GM23338 (cell line): ENCODE measurements at regions not wholly inside any gene's neighbourhood (a gene's known extent, or its start where the extent isn't known, plus 50 kb on each side); places are given as distances from the start of the nearest gene placed in this dataset.

Experiments
- CREB1 ChIP-seq: fragments of 250-450 bp; sonication (Bioruptor Pico); IDR thresholded peaks from 2 replicates; pipeline ENCODE4 v1.5.0; 2020; ENCODE audit warnings: low read depth, mild to moderate bottlenecking, moderate library complexity
- EZH2 ChIP-seq: fragments of 200-600 bp; sonication (generic); IDR thresholded peaks from one replicate; pipeline ENCODE4 v1.8.0; 2017; ENCODE audit warnings: antibody characterized with exemption, mild to moderate bottlenecking, low read depth; ENCODE audit not compliant: unreplicated experiment
- EZH2phosphoT487 ChIP-seq: fragments of 200-600 bp; sonication (generic); IDR thresholded peaks from one replicate; pipeline ENCODE4 v1.8.1; 2018; ENCODE audit warnings: antibody characterized with exemption; ENCODE audit not compliant: unreplicated experiment
- JUNB ChIP-seq: IDR thresholded peaks from one replicate; pipeline ENCODE4 v1.6.1; 2016; ENCODE audit warnings: antibody characterized with exemption; ENCODE audit not compliant: unreplicated experiment
- NANOG ChIP-seq: IDR thresholded peaks from 2 replicates; pipeline ENCODE4 v1.6.1; 2016; ENCODE audit warnings: antibody characterized with exemption, borderline replicate concordance
- POLR2AphosphoS5 ChIP-seq: IDR thresholded peaks from 2 replicates; pipeline ENCODE4 v1.6.1; 2016; ENCODE audit warnings: antibody characterized with exemption, low read depth
- STAT1 ChIP-seq: IDR thresholded peaks from one replicate; pipeline ENCODE4 v1.6.1; 2016; ENCODE audit warnings: antibody characterized with exemption; ENCODE audit not compliant: unreplicated experiment
- ZNF114 ChIP-seq: fragments of 250-450 bp; sonication (Bioruptor Pico); IDR thresholded peaks from 2 replicates; pipeline ENCODE4 v1.5.0; 2020; ENCODE audit warnings: mild to moderate bottlenecking, moderate library complexity
- ZNF331 ChIP-seq: fragments of 250-450 bp; sonication (Bioruptor Pico); IDR thresholded peaks from 2 replicates; pipeline ENCODE4 v1.5.0; 2020; ENCODE audit warnings: low read depth, mild to moderate bottlenecking, moderate library complexity
- TF ChIP-seq, protein P1 (sequence below), 2 experiments: fragments of 200-600 bp in 1 of 2; sonication (generic) in 1 of 2; conservative IDR thresholded peaks; 2 replicates each; pipeline versions ENCODE4 v1.5.1 to v1.6.1; 2016 to 2017; ENCODE audit warnings: antibody characterized with exemption in 2 of 2, low read depth in 2 of 2, mild to moderate bottlenecking in 2 of 2, moderate library complexity in 1 of 2
- TF ChIP-seq, protein P2 (sequence below): IDR thresholded peaks from one replicate; pipeline ENCODE4 v1.6.1; 2018; ENCODE audit warnings: antibody characterized with exemption; ENCODE audit not compliant: unreplicated experiment
- TF ChIP-seq, protein P3 (sequence below): IDR thresholded peaks from 2 replicates; pipeline ENCODE4 v1.6.1; 2016; ENCODE audit warnings: antibody characterized with exemption
- TF ChIP-seq, protein P4 (sequence below): fragments of 250-450 bp; sonication (Bioruptor Pico); IDR thresholded peaks from 2 replicates; pipeline ENCODE4 v1.5.0; 2020; ENCODE audit warnings: mild to moderate bottlenecking, moderate library complexity

DNA sequence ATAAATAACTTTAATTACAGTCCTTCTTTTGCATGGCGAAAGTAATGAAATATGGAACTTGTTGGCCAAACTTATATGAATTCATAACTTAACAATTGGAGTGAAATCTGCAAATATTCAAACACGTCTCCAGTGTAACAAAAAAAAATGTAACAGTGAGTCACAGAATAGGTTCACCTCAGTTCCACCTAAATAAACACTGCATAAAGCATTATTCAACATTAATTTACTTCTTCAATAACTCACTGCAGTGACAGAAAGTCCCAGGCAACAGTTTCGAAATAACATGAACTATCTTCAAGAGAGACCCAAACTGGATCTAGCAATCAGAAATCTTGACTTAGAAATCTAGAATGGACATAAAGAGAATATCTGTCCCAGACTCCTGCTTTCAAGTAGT lies 75.6 kb downstream of the GMNC start:
- TF ChIP-seq, protein P1, sequence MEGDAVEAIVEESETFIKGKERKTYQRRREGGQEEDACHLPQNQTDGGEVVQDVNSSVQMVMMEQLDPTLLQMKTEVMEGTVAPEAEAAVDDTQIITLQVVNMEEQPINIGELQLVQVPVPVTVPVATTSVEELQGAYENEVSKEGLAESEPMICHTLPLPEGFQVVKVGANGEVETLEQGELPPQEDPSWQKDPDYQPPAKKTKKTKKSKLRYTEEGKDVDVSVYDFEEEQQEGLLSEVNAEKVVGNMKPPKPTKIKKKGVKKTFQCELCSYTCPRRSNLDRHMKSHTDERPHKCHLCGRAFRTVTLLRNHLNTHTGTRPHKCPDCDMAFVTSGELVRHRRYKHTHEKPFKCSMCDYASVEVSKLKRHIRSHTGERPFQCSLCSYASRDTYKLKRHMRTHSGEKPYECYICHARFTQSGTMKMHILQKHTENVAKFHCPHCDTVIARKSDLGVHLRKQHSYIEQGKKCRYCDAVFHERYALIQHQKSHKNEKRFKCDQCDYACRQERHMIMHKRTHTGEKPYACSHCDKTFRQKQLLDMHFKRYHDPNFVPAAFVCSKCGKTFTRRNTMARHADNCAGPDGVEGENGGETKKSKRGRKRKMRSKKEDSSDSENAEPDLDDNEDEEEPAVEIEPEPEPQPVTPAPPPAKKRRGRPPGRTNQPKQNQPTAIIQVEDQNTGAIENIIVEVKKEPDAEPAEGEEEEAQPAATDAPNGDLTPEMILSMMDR (conservative IDR thresholded peaks at IDR 0.05; ENCODE audit: low read depth in 2 of 2), result no peak
- TF ChIP-seq, protein P2, sequence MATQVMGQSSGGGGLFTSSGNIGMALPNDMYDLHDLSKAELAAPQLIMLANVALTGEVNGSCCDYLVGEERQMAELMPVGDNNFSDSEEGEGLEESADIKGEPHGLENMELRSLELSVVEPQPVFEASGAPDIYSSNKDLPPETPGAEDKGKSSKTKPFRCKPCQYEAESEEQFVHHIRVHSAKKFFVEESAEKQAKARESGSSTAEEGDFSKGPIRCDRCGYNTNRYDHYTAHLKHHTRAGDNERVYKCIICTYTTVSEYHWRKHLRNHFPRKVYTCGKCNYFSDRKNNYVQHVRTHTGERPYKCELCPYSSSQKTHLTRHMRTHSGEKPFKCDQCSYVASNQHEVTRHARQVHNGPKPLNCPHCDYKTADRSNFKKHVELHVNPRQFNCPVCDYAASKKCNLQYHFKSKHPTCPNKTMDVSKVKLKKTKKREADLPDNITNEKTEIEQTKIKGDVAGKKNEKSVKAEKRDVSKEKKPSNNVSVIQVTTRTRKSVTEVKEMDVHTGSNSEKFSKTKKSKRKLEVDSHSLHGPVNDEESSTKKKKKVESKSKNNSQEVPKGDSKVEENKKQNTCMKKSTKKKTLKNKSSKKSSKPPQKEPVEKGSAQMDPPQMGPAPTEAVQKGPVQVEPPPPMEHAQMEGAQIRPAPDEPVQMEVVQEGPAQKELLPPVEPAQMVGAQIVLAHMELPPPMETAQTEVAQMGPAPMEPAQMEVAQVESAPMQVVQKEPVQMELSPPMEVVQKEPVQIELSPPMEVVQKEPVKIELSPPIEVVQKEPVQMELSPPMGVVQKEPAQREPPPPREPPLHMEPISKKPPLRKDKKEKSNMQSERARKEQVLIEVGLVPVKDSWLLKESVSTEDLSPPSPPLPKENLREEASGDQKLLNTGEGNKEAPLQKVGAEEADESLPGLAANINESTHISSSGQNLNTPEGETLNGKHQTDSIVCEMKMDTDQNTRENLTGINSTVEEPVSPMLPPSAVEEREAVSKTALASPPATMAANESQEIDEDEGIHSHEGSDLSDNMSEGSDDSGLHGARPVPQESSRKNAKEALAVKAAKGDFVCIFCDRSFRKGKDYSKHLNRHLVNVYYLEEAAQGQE, result no peak
- no peak for TF ChIP-seq POLR2AphosphoS5
- no peak for TF ChIP-seq JUNB
- no peak for TF ChIP-seq EZH2
- no peak for TF ChIP-seq EZH2phosphoT487
- TF ChIP-seq, protein P3, sequence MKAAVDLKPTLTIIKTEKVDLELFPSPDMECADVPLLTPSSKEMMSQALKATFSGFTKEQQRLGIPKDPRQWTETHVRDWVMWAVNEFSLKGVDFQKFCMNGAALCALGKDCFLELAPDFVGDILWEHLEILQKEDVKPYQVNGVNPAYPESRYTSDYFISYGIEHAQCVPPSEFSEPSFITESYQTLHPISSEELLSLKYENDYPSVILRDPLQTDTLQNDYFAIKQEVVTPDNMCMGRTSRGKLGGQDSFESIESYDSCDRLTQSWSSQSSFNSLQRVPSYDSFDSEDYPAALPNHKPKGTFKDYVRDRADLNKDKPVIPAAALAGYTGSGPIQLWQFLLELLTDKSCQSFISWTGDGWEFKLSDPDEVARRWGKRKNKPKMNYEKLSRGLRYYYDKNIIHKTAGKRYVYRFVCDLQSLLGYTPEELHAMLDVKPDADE, result no peak
- TF ChIP-seq NANOG, result no peak
- no peak for TF ChIP-seq CREB1 (CRISPR knock-in tag)
- TF ChIP-seq ZNF331 (CRISPR knock-in tag), result no peak
- no peak for TF ChIP-seq STAT1
- TF ChIP-seq ZNF114 (CRISPR knock-in tag), result no peak
- TF ChIP-seq, protein P4, sequence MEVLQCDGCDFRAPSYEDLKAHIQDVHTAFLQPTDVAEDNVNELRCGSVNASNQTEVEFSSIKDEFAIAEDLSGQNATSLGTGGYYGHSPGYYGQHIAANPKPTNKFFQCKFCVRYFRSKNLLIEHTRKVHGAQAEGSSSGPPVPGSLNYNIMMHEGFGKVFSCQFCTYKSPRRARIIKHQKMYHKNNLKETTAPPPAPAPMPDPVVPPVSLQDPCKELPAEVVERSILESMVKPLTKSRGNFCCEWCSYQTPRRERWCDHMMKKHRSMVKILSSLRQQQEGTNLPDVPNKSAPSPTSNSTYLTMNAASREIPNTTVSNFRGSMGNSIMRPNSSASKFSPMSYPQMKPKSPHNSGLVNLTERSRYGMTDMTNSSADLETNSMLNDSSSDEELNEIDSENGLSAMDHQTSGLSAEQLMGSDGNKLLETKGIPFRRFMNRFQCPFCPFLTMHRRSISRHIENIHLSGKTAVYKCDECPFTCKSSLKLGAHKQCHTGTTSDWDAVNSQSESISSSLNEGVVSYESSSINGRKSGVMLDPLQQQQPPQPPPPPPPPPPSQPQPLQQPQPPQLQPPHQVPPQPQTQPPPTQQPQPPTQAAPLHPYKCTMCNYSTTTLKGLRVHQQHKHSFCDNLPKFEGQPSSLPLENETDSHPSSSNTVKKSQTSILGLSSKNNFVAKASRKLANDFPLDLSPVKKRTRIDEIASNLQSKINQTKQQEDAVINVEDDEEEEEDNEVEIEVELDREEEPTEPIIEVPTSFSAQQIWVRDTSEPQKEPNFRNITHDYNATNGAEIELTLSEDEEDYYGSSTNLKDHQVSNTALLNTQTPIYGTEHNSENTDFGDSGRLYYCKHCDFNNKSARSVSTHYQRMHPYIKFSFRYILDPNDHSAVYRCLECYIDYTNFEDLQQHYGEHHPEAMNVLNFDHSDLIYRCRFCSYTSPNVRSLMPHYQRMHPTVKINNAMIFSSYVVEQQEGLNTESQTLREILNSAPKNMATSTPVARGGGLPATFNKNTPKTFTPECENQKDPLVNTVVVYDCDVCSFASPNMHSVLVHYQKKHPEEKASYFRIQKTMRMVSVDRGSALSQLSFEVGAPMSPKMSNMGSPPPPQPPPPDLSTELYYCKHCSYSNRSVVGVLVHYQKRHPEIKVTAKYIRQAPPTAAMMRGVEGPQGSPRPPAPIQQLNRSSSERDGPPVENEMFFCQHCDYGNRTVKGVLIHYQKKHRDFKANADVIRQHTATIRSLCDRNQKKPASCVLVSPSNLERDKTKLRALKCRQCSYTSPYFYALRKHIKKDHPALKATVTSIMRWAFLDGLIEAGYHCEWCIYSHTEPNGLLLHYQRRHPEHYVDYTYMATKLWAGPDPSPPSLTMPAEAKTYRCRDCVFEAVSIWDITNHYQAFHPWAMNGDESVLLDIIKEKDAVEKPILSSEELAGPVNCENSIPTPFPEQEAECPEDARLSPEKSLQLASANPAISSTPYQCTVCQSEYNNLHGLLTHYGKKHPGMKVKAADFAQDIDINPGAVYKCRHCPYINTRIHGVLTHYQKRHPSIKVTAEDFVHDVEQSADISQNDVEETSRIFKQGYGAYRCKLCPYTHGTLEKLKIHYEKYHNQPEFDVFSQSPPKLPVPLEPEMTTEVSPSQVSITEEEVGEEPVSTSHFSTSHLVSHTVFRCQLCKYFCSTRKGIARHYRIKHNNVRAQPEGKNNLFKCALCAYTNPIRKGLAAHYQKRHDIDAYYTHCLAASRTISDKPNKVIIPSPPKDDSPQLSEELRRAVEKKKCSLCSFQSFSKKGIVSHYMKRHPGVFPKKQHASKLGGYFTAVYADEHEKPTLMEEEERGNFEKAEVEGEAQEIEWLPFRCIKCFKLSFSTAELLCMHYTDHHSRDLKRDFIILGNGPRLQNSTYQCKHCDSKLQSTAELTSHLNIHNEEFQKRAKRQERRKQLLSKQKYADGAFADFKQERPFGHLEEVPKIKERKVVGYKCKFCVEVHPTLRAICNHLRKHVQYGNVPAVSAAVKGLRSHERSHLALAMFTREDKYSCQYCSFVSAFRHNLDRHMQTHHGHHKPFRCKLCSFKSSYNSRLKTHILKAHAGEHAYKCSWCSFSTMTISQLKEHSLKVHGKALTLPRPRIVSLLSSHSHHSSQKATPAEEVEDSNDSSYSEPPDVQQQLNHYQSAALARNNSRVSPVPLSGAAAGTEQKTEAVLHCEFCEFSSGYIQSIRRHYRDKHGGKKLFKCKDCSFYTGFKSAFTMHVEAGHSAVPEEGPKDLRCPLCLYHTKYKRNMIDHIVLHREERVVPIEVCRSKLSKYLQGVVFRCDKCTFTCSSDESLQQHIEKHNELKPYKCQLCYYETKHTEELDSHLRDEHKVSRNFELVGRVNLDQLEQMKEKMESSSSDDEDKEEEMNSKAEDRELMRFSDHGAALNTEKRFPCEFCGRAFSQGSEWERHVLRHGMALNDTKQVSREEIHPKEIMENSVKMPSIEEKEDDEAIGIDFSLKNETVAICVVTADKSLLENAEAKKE (CRISPR knock-in tag), result no peak
